ENCODE measurements at regions not wholly inside any gene's neighbourhood (a gene's known extent, or its start where the extent isn't known, plus 50 kb on each side); places are given as distances from the start of the nearest gene placed in this dataset.

DNA sequence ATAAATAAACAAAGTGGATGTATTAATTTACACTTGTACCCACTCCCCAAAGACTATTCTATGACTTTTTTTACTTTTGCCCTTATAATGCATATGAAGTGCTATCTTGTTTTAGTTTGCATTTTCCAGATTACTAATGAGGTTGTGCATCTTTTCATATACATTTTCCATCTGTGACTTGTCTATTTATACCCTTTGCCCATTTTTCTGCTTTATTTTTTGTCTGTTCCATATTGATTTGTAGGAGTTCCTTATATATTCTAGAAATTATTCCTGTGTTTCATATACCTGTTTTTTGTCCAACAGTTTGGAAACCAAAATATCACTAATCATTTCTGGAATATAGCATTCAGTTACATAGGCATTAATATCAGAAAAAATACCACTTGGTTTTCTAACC, 54.0 kb upstream of the SLC30A5 start:
- CTCF ChIA-PET, result no interaction called here
- no TSS peak for BruUV-seq (replicated peaks)
- DNase-seq (ENCODE audit: low read depth, low spot score) (no peak), ATAC-seq (no peak)
- Histone ChIP-seq H3K9me3 (ENCODE audit: control insufficient read depth, insufficient read depth, low read depth, low read length) (no peaks in the 10 kb centered on the region), H3K4me1 (ENCODE audit: control insufficient read depth, insufficient read depth, low read length) (peaks cover 4% of the 10 kb centered on the region; the same call in 1 of the 2 replicates), H3K4me3 (ENCODE audit: low read depth in 2 of 2, low read length in 2 of 2) (no peak overlapping the region), H3K27me3 (ENCODE audit: control insufficient read depth, insufficient read depth, low read length) (no peaks in the 10 kb centered on the region), H3K27ac (ENCODE audit: low read length) (no peak overlapping the region), H3K36me3 (ENCODE audit: control insufficient read depth, insufficient read depth, low read length) (no peaks in the 10 kb centered on the region)
- TF ChIP-seq, protein P1, sequence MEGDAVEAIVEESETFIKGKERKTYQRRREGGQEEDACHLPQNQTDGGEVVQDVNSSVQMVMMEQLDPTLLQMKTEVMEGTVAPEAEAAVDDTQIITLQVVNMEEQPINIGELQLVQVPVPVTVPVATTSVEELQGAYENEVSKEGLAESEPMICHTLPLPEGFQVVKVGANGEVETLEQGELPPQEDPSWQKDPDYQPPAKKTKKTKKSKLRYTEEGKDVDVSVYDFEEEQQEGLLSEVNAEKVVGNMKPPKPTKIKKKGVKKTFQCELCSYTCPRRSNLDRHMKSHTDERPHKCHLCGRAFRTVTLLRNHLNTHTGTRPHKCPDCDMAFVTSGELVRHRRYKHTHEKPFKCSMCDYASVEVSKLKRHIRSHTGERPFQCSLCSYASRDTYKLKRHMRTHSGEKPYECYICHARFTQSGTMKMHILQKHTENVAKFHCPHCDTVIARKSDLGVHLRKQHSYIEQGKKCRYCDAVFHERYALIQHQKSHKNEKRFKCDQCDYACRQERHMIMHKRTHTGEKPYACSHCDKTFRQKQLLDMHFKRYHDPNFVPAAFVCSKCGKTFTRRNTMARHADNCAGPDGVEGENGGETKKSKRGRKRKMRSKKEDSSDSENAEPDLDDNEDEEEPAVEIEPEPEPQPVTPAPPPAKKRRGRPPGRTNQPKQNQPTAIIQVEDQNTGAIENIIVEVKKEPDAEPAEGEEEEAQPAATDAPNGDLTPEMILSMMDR (IDR thresholded peaks at IDR 0.05), result no peak
- TF ChIP-seq TCF7L2 (IDR thresholded peaks at IDR 0.05; ENCODE audit: low read depth, low read length), result no peak
- TF ChIP-seq REST (IDR thresholded peaks at IDR 0.05; ENCODE audit: insufficient read depth in 1 of 2, low read depth in 2 of 2, low read length in 1 of 2), result no peak
- no peak for TF ChIP-seq POLR2AphosphoS5 (IDR thresholded peaks at IDR 0.05; ENCODE audit: low read depth, low read length)
- no peak for TF ChIP-seq SIN3A (IDR thresholded peaks at IDR 0.05; ENCODE audit: borderline replicate concordance, insufficient read depth, low read depth, low read length)
- POLR2A ChIA-PET, result no interaction called here
- intact Hi-C loops (cut with micrococcal nuclease; ENCODE audit: unreplicated experiment), result loop anchor here (10.0 kb wide), 1 partner anchor 55 kb away; the partner anchor contains the start of gene SLC30A5
- in situ Hi-C loops (cut with HindIII; ENCODE audit: low pct_unique_long_range_greater_than_20kb, low sequenced_read_pairs), result no loop called here

DNA sequence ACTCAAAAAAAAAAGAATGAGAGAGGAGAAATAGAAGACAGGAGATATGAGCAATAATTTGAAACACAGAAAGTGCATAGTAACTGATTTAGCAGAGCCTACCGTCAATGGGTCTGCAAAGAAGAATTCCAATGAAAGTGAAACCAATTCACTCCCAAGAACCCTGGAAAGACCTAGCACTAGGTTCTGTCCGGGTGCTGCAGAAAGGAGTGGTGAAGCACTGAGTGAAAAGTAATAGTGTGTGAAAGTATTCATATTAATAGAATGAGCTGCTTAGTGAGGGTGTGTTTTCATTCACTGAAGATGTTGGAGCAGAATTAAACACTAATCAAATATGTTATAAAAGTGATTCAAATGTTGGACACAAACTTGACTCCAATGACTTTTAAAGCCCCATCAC, 51.3 kb upstream of the SLC30A5 start:
- DNase-seq (ENCODE audit: low read depth, low spot score), result no peak
- intact Hi-C loops (cut with micrococcal nuclease; ENCODE audit: unreplicated experiment), result loop anchor here (10.0 kb wide), 1 partner anchor 52 kb away; the partner anchor contains the start of gene SLC30A5

DNA sequence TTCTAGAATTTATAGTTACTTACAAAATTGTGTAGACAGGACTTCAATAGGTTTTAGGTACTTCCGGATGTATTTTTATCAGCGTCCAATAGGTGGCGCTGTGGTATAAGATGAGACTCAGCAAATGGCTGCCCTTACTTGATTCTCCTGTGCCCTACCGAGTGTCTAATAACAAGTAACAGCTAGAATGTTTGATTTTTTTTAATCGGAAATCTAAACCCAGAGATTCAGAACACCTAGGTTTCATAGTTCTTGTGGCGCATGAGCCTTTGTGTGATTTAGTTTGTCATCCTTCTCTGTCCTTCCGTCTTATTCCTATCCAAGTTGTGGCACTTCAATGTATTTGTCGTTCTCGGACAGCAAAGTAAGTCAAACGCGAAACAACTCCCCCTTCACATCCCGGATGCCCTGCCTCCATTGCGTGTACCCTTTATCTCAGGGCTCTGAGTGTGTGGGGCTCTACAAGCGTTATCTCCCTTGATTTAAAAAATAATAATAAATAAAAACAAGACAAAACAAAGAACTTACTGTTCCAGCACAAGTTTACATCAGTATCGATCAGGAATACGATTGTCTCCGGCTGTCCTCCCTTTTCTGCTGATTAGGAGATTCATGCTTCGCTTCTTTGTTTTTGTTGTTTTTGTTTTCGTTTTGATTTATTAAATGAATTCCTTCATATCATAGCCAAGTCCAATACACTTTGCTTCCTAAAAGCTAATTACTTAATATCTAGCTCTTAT, 50.7 kb upstream of the SLC30A5 start:
- peak; percentile 95 for ATAC-seq
- Histone ChIP-seq H3K9me3 (ENCODE audit: control insufficient read depth, insufficient read depth, low read depth, low read length) (no peaks in the 10 kb centered on the region), H3K36me3 (ENCODE audit: control insufficient read depth, insufficient read depth, low read length) (no peaks in the 10 kb centered on the region), H3K4me1 (ENCODE audit: control insufficient read depth, insufficient read depth, low read length) (peaks cover 4% of the 10 kb centered on the region; the same call in 1 of the 2 replicates), H3K27ac (ENCODE audit: low read length) (peak overlapping the region; percentile 65), H3K4me3 (ENCODE audit: low read depth in 2 of 2, low read length in 2 of 2) (peak overlapping the region; percentile 50 to 86), H3K27me3 (ENCODE audit: control insufficient read depth, insufficient read depth, low read length) (no peaks in the 10 kb centered on the region)
- TF ChIP-seq, protein P1 (IDR thresholded peaks at IDR 0.05), result peak; percentile 80
- no peak for TF ChIP-seq REST (IDR thresholded peaks at IDR 0.05; ENCODE audit: insufficient read depth in 1 of 2, low read depth in 2 of 2, low read length in 1 of 2)
- POLR2A ChIA-PET, result no interaction called here
- intact Hi-C loops (cut with micrococcal nuclease; ENCODE audit: unreplicated experiment), result loop anchor here (10.0 kb wide), 1 partner anchor 52 kb away; the partner anchor contains the start of gene SLC30A5
- peak; percentile 89 for DNase-seq (ENCODE audit: low read depth, low spot score)
- in situ Hi-C loops (cut with HindIII; ENCODE audit: low pct_unique_long_range_greater_than_20kb, low sequenced_read_pairs), result no loop called here
- BruUV-seq (replicated peaks), result no TSS peak
- CTCF ChIA-PET, result interaction anchor here (0.6 to 0.9 kb wide), 4 partner anchors 51 to 433 kb away, joined by 3 to 4 read pairs (median 3); partner anchors contain the start of gene SLC30A5

More for the DNA sequence above, 51.3 kb upstream of the SLC30A5 start:
- no peak for TF ChIP-seq POLR2AphosphoS5 (IDR thresholded peaks at IDR 0.05; ENCODE audit: low read depth, low read length)
- no peak overlapping the region for H3K4me3 ChIP-seq (ENCODE audit: low read depth in 2 of 2, low read length in 2 of 2)
- no peaks in the 10 kb centered on the region for H3K9me3 ChIP-seq (ENCODE audit: control insufficient read depth, insufficient read depth, low read depth, low read length)
- no peaks in the 10 kb centered on the region for H3K27me3 ChIP-seq (ENCODE audit: control insufficient read depth, insufficient read depth, low read length)
- peaks cover 4% of the 10 kb centered on the region; the same call in 1 of the 2 replicates for H3K4me1 ChIP-seq (ENCODE audit: control insufficient read depth, insufficient read depth, low read length)
- peak; percentile 55; the same call in 1 of the 2 replicates for ATAC-seq
- ChIA-PET POLR2A (no interaction called here), CTCF (interaction anchor here (0.7 to 0.9 kb wide), 2 partner anchors 51 to 292 kb away, joined by 3 read pairs; partner anchors contain the start of gene SLC30A5)
- no peak overlapping the region for H3K27ac ChIP-seq (ENCODE audit: low read length)
- no peaks in the 10 kb centered on the region for H3K36me3 ChIP-seq (ENCODE audit: control insufficient read depth, insufficient read depth, low read length)
- in situ Hi-C loops (cut with HindIII; ENCODE audit: low pct_unique_long_range_greater_than_20kb, low sequenced_read_pairs), result no loop called here
- BruUV-seq (replicated peaks), result no TSS peak
